H1 (cell line): ENCODE measurements at regions not wholly inside any gene's neighbourhood (a gene's known extent, or its start where the extent isn't known, plus 50 kb on each side); places are given as distances from the start of the nearest gene placed in this dataset.

Experiments used
- CTCF ChIA-PET: fragments of 300-600 bp; sonication (Branson Sonifier 250); formaldehyde crosslinking; loops from one replicate; lab custom pipeline; 2021; ENCODE audit not compliant: partially characterized antibody; lab: Charles Lee
- POLR2A ChIA-PET: fragments of 300-600 bp; sonication (Branson Sonifier 250); formaldehyde crosslinking; loops from one replicate; lab custom pipeline; 2021; ENCODE audit warnings: inconsistent platforms; ENCODE audit not compliant: partially characterized antibody; lab: Charles Lee
- DNase-seq, 2 experiments: peaks; one replicate each; pipeline versions ENCODE4 v3.0.0 to v3.0.0-alpha.2; 2010 to 2022; ENCODE audit warnings: low spot score in 2 of 2, low read depth in 1 of 2, mixed read lengths in 1 of 2
- FAIRE-seq: peaks from 2 replicates; lab custom pipeline; 2011; peaks lifted over from hg19 to GRCh38; lab: Jason Lieb, UNC
- H2AFZ ChIP-seq: 2 replicates; pipeline ENCODE4 v1.8.1; 2012; ENCODE audit warnings: low read length, inconsistent platforms
- H2AK5ac ChIP-seq: 2 replicates; pipeline ENCODE4 v1.6.1; 2013; ENCODE audit warnings: low read depth, low read length
- H2BK120ac ChIP-seq: replicated peaks from 2 replicates; pipeline ENCODE3; 2013; ENCODE audit warnings: low read depth, low read length, inconsistent platforms
- H2BK12ac ChIP-seq: 2 replicates; pipeline ENCODE4 v1.6.1; 2013; ENCODE audit warnings: low read depth, low read length
- H2BK15ac ChIP-seq: 2 replicates; pipeline ENCODE4 v1.6.1; 2013; ENCODE audit warnings: low read length
- H2BK20ac ChIP-seq: 2 replicates; pipeline ENCODE4 v1.6.1; 2013; ENCODE audit warnings: low read length
- H2BK5ac ChIP-seq: 2 replicates; pipeline ENCODE4 v1.6.1; 2013; ENCODE audit warnings: low read depth, low read length
- H3K14ac ChIP-seq: 2 replicates; pipeline ENCODE4 v1.6.1; 2013; ENCODE audit warnings: inconsistent platforms; ENCODE audit not compliant: insufficient read length
- H3K18ac ChIP-seq: 2 replicates; pipeline ENCODE4 v1.6.1; 2013; ENCODE audit warnings: low read length; ENCODE audit errors: extremely low read depth
- H3K23ac ChIP-seq: 2 replicates; pipeline ENCODE4 v1.6.1; 2013; ENCODE audit warnings: inconsistent platforms; ENCODE audit not compliant: insufficient read length
- H3K23me2 ChIP-seq: 2 replicates; pipeline ENCODE4 v1.6.1; 2013; ENCODE audit warnings: low read depth, low read length
- H3K27ac ChIP-seq: 2 replicates; pipeline ENCODE4 v1.6.1; 2011; ENCODE audit warnings: low read depth, low read length, inconsistent platforms
- H3K27me3 ChIP-seq, 4 experiments: replicated peaks in 1 of 4; 1 replicate in 1 of 4; 2 replicates in 3 of 4; pipeline versions ENCODE4 v1.6.1 to v1.8.1; 2011 to 2013; ENCODE audit warnings: low read length in 3 of 4, mild to moderate bottlenecking in 3 of 4, inconsistent platforms in 2 of 4, mixed read lengths in 2 of 4, moderate library complexity in 1 of 4; ENCODE audit not compliant: control insufficient read depth in 3 of 4, insufficient read depth in 3 of 4; ENCODE audit errors: extremely low read depth in 1 of 4
- H3K36me3 ChIP-seq, 4 experiments: 2 replicates each; pipeline versions ENCODE4 v1.6.1 to v1.8.1; 2011 to 2013; ENCODE audit warnings: mild to moderate bottlenecking in 4 of 4, low read length in 3 of 4, moderate library complexity in 2 of 4, control low read depth in 1 of 4, inconsistent platforms in 1 of 4; ENCODE audit not compliant: insufficient read depth in 4 of 4, control insufficient read depth in 2 of 4
- H3K4ac ChIP-seq: replicated peaks from 2 replicates; pipeline ENCODE3; 2013; ENCODE audit warnings: low read length, low read depth, mixed read lengths, inconsistent platforms; ENCODE audit not compliant: insufficient read length
- H3K4me1 ChIP-seq, 4 experiments: replicated peaks in 1 of 4; 1 replicate in 1 of 4; 2 replicates in 3 of 4; pipeline versions ENCODE4 v1.6.1 to v1.8.1; 2011 to 2013; ENCODE audit warnings: low read length in 3 of 4, inconsistent platforms in 2 of 4, mixed read lengths in 1 of 4; ENCODE audit not compliant: insufficient read depth in 4 of 4, control insufficient read depth in 3 of 4
- H3K4me2 ChIP-seq, 2 experiments: 2 replicates each; pipeline versions ENCODE4 v1.6.1 to v1.8.1; 2011 to 2013; ENCODE audit warnings: low read depth in 2 of 2, low read length in 2 of 2, control low read depth in 1 of 2, inconsistent platforms in 1 of 2, mild to moderate bottlenecking in 1 of 2; ENCODE audit not compliant: insufficient read depth in 1 of 2
- H3K4me3 ChIP-seq, 4 experiments: fragments of 200-600, 300-600 bp in 1 of 4; sonication (generic), shearing (Covaris generic), sonication (Bioruptor Twin) in 1 of 4; 2 replicates each; pipeline versions ENCODE4 v1.5.1 to v1.8.1; 2011 to 2016; ENCODE audit warnings: low read length in 4 of 4, low read depth in 3 of 4, control low read depth in 2 of 4, inconsistent platforms in 2 of 4, mild to moderate bottlenecking in 2 of 4, mixed read lengths in 1 of 4, moderate library complexity in 1 of 4; ENCODE audit not compliant: insufficient read depth in 2 of 4; ENCODE audit errors: extremely low read depth in 1 of 4
- H3K56ac ChIP-seq: replicated peaks from 2 replicates; pipeline ENCODE3; 2013; ENCODE audit warnings: low read depth, mild to moderate bottlenecking, mixed read lengths, low read length, inconsistent platforms; ENCODE audit not compliant: insufficient read length
- H3K79me1 ChIP-seq: 2 replicates; pipeline ENCODE4 v1.6.1; 2013; ENCODE audit warnings: low read depth, low read length, control low read depth
- H3K79me2 ChIP-seq, 2 experiments: 2 replicates each; pipeline versions ENCODE4 v1.6.1 to v1.8.1; 2012 to 2013; ENCODE audit warnings: low read length in 2 of 2, mild to moderate bottlenecking in 2 of 2, inconsistent platforms in 1 of 2; ENCODE audit not compliant: insufficient read depth in 2 of 2, control insufficient read depth in 1 of 2
- H3K9ac ChIP-seq, 4 experiments: replicated peaks in 1 of 4; 1 replicate in 1 of 4; 2 replicates in 3 of 4; pipeline versions ENCODE4 v1.6.1 to v1.8.1; 2011 to 2013; ENCODE audit warnings: low read depth in 3 of 4, low read length in 3 of 4, control low read depth in 2 of 4, mild to moderate bottlenecking in 2 of 4, moderate library complexity in 2 of 4, inconsistent platforms in 1 of 4; ENCODE audit errors: extremely low read depth in 1 of 4
- H3K9me3 ChIP-seq, 2 experiments: 2 replicates each; pipeline versions ENCODE4 v1.6.1 to v1.8.1; 2012 to 2013; ENCODE audit warnings: mild to moderate bottlenecking in 2 of 2, moderate library complexity in 2 of 2, control low read depth in 1 of 2, inconsistent platforms in 1 of 2, low read depth in 1 of 2, low read length in 1 of 2, mixed read lengths in 1 of 2; ENCODE audit not compliant: insufficient read depth in 2 of 2
- H4K20me1 ChIP-seq, 2 experiments: replicated peaks in 1 of 2; 2 replicates each; pipeline versions ENCODE3 to v1.8.1; 2011 to 2013; ENCODE audit warnings: inconsistent platforms in 2 of 2, low read length in 2 of 2, mild to moderate bottlenecking in 1 of 2; ENCODE audit not compliant: insufficient read depth in 2 of 2, control insufficient read depth in 1 of 2
- H4K5ac ChIP-seq: 2 replicates; pipeline ENCODE4 v1.6.1; 2013; ENCODE audit warnings: low read length, low read depth, mixed read lengths, inconsistent platforms; ENCODE audit not compliant: insufficient read length
- H4K8ac ChIP-seq: 2 replicates; pipeline ENCODE4 v1.8.0; 2013; ENCODE audit warnings: mild to moderate bottlenecking, moderate library complexity, low read length, inconsistent platforms; ENCODE audit not compliant: insufficient read depth; ENCODE audit errors: extremely low read depth
- H4K91ac ChIP-seq: replicated peaks from 2 replicates; pipeline ENCODE3; 2013; ENCODE audit warnings: low read length, mixed read lengths, inconsistent platforms; ENCODE audit not compliant: insufficient read length
- RAD21 ChIP-seq, 2 experiments: IDR thresholded peaks in 1 of 2; conservative IDR thresholded peaks in 1 of 2; 2 replicates each; pipeline ENCODE4 v1.6.1; 2011; ENCODE audit warnings: low read depth in 2 of 2, low read length in 2 of 2, improper control_type of control experiment in 1 of 2, inconsistent platforms in 1 of 2, mild to moderate bottlenecking in 1 of 2, moderate library complexity in 1 of 2
- SIX5 ChIP-seq: IDR thresholded peaks from 2 replicates; pipeline ENCODE4 v1.6.1; 2011; ENCODE audit warnings: mild to moderate bottlenecking, low read depth, low read length
- WGBS, 2 experiments: shearing (Covaris generic) in 1 of 2; methylation state at CpG; one replicate each; pipeline versions ENCODE4 v1.1.6 to v1.1.7; 2013 to 2015; ENCODE audit warnings: low lambda C conversion rate in 2 of 2, mixed read lengths in 2 of 2, inconsistent platforms in 1 of 2, low coverage in 1 of 2, missing lambda C conversion rate in 1 of 2; ENCODE audit not compliant: insufficient replicate concordance in 2 of 2, insufficient coverage in 1 of 2, insufficient read length in 1 of 2; ENCODE audit errors: extremely low coverage in 1 of 2, missing lambda C conversion rate in 1 of 2; 5-methylcytosine and 5-hydroxymethylcytosine counted together
- TF ChIP-seq, protein P1 (sequence below): IDR thresholded peaks from 2 replicates; pipeline ENCODE4 v1.6.1; 2012; ENCODE audit warnings: inconsistent platforms

- Histone ChIP-seq H2BK12ac (no peak overlapping the region), H3K27me3 (no peaks in the 10 kb centered on the region), H4K91ac (no peak overlapping the region), H2AFZ (no peak overlapping the region), H3K27ac (no peak overlapping the region), H4K20me1 (no peaks in the 10 kb centered on the region), H3K79me1 (no peaks in the 10 kb centered on the region), H3K36me3 (no peaks in the 10 kb centered on the region), H3K56ac (no peak overlapping the region), H3K4me3 (no peak overlapping the region), H4K8ac (no peak overlapping the region), H2BK5ac (no peak overlapping the region), H3K4me2 (no peak overlapping the region), H3K14ac (no peak overlapping the region), H2BK15ac (no peak overlapping the region), H3K79me2 (no peaks in the 10 kb centered on the region), H3K4ac (no peak overlapping the region), H3K4me1 (no peaks in the 10 kb centered on the region), H3K23me2 (no peaks in the 10 kb centered on the region), H3K23ac (no peak overlapping the region), H2BK20ac (no peak overlapping the region), H2BK120ac (no peak overlapping the region), H4K5ac (no peak overlapping the region), H3K18ac (no peak overlapping the region), H2AK5ac (no peak overlapping the region), H3K9me3 (no peaks in the 10 kb centered on the region), H3K9ac (no peak overlapping the region)
- 83% methylated on average over 3 of the region's 3 CpGs; no CpG with 5 or more reads in 1 of the 2 experiments for WGBS, 2 experiments
- ChIA-PET POLR2A (no interaction called here), CTCF (interaction anchor here (0.7 to 2.7 kb wide), 10 partner anchors 9 to 611 kb away, joined by 3 to 15 read pairs (median 4); no protein-coding TSS in a partner anchor)
- FAIRE-seq = no peak
- TF ChIP-seq RAD21 (IDR thresholded peaks at IDR 0.05 in 1 of 2, conservative IDR thresholded peaks at IDR 0.05 in 1 of 2; ENCODE audit: low read depth in 2 of 2, low read length in 2 of 2) (peak; percentile 30 to 33), SIX5 (no peak)
- TF ChIP-seq, protein P1, sequence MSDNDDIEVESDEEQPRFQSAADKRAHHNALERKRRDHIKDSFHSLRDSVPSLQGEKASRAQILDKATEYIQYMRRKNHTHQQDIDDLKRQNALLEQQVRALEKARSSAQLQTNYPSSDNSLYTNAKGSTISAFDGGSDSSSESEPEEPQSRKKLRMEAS = no peak
- no peak for DNase-seq
Measured at GRCh38 chr16:6032438-6032837, 934.8 kb upstream of the EEF2KMT start.
